Calu3 (cell line): ENCODE measurements at regions not wholly inside any gene's neighbourhood (a gene's known extent, or its start where the extent isn't known, plus 50 kb on each side); places are given as distances from the start of the nearest gene placed in this dataset.

Experiments
- BruUV-seq: library from RNA; stranded (reverse); fragments of 400-500 nt; replicated peaks from 2 replicates; lab custom pipeline; 2021; lab: Mats Ljungman, UMichigan
- CTCF ChIA-PET: fragments of 300-600 bp; sonication (Branson Sonifier 250); formaldehyde crosslinking; loops from one replicate; lab custom pipeline; 2022; ENCODE audit warnings: antibody characterized with exemption; lab: Charles Lee
- DNase-seq: peaks from one replicate; pipeline ENCODE4 v3.0.0; 2022
- H3K27ac Mint-ChIP-seq: one replicate; pipeline ENCODE4 v1.8.0; 2022; ENCODE audit warnings: mixed read lengths; ENCODE audit not compliant: unreplicated experiment
- H3K27me3 Mint-ChIP-seq: one replicate; pipeline ENCODE4 v1.8.0; 2022; ENCODE audit warnings: mixed read lengths; ENCODE audit not compliant: unreplicated experiment
- H3K36me3 Mint-ChIP-seq: one replicate; pipeline ENCODE4 v1.8.0; 2022; ENCODE audit warnings: mild to moderate bottlenecking, moderate library complexity, mixed read lengths; ENCODE audit not compliant: insufficient read depth, unreplicated experiment
- H3K4me1 Mint-ChIP-seq: one replicate; pipeline ENCODE4 v1.8.0; 2022; ENCODE audit warnings: mild to moderate bottlenecking, low read depth, mixed read lengths; ENCODE audit not compliant: unreplicated experiment
- H3K4me3 Mint-ChIP-seq: one replicate; pipeline ENCODE4 v1.8.0; 2022; ENCODE audit warnings: mild to moderate bottlenecking, low read depth, moderate library complexity, mixed read lengths; ENCODE audit not compliant: unreplicated experiment
- H3K9me3 Mint-ChIP-seq: one replicate; pipeline ENCODE4 v1.8.0; 2022; ENCODE audit warnings: low read depth, mixed read lengths; ENCODE audit not compliant: unreplicated experiment
- intact Hi-C: fragments of 100-400 bp; cut with micrococcal nuclease; formaldehyde crosslinking; loops from one replicate; pipeline ENCODE4 v1.10.0; 2022; ENCODE audit not compliant: unreplicated experiment
- TF ChIP-seq, protein P1 (sequence below): fragments of 200-600 bp; IDR thresholded peaks from one replicate; pipeline ENCODE4 v1.8.0; 2022; ENCODE audit warnings: antibody characterized with exemption; ENCODE audit not compliant: unreplicated experiment

- BruUV-seq, result no TSS peak
- TF ChIP-seq, protein P1, sequence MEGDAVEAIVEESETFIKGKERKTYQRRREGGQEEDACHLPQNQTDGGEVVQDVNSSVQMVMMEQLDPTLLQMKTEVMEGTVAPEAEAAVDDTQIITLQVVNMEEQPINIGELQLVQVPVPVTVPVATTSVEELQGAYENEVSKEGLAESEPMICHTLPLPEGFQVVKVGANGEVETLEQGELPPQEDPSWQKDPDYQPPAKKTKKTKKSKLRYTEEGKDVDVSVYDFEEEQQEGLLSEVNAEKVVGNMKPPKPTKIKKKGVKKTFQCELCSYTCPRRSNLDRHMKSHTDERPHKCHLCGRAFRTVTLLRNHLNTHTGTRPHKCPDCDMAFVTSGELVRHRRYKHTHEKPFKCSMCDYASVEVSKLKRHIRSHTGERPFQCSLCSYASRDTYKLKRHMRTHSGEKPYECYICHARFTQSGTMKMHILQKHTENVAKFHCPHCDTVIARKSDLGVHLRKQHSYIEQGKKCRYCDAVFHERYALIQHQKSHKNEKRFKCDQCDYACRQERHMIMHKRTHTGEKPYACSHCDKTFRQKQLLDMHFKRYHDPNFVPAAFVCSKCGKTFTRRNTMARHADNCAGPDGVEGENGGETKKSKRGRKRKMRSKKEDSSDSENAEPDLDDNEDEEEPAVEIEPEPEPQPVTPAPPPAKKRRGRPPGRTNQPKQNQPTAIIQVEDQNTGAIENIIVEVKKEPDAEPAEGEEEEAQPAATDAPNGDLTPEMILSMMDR, result no peak
- intact Hi-C loops, result loop anchor here (1.0 to 10.0 kb wide), 6 partner anchors 81 to 532 kb away; no protein-coding TSS in a partner anchor
- Mint-ChIP-seq H3K4me3 (peak overlapping the region; percentile 99), H3K27me3 (no peaks in the 10 kb centered on the region), H3K27ac (peak overlapping the region; percentile 0), H3K36me3 (peaks cover 29% of the 10 kb centered on the region), H3K4me1 (peaks cover 27% of the 10 kb centered on the region), H3K9me3 (no peaks in the 10 kb centered on the region)
- CTCF ChIA-PET, result interaction anchor here (1.8 to 2.1 kb wide), 2 partner anchors 81 to 184 kb away, joined by 4 read pairs; no protein-coding TSS in a partner anchor
- no peak for DNase-seq
These were observed 415.5 kb downstream of the PCNX1 start for GRCh38 chr14:71322655-71323250.

- no peaks in the 10 kb centered on the region for H3K9me3 Mint-ChIP-seq
- peak; percentile 43 for DNase-seq
- no peak overlapping the region for H3K4me3 Mint-ChIP-seq
- peaks cover 23% of the 10 kb centered on the region for H3K36me3 Mint-ChIP-seq
- H3K27ac Mint-ChIP-seq, result no peak overlapping the region
- no TSS peak for BruUV-seq
- CTCF ChIA-PET, result interaction anchor here (0.6 to 1.2 kb wide), 4 partner anchors 15 to 207 kb away, joined by 3 read pairs; no protein-coding TSS in a partner anchor
- intact Hi-C loops, result loop anchor here (5.0 to 10.0 kb wide), 4 partner anchors 180 to 530 kb away; no protein-coding TSS in a partner anchor
- H3K27me3 Mint-ChIP-seq, result no peaks in the 10 kb centered on the region
- H3K4me1 Mint-ChIP-seq, result peaks cover 21% of the 10 kb centered on the region
- TF ChIP-seq, protein P1, result no peak
These were observed 417.6 kb downstream of the PCNX1 start for GRCh38 chr14:71324767-71325272.

DNA sequence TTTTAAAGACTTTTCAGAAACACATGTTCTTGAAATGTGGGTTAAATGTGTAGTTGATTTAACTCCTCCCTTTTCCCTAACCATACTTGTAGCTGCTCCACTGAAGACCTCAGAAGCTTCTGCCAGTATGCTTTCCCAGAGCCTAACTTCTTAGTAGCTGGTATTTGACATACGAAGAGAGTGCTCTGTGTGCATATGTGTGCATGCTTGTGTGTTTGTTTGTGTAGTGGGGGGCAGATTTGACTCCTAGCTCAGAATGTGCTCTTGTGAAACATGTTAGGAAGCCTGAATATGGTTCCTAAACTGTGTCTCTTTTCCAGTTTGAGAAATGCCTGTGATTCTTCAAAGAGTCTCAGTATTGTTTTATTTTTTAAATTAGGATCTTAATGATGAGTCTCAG, 420.4 kb downstream of the PCNX1 start:
- Mint-ChIP-seq H3K9me3 (no peaks in the 10 kb centered on the region), H3K36me3 (no peaks in the 10 kb centered on the region), H3K4me1 (peaks cover 16% of the 10 kb centered on the region), H3K27ac (no peak overlapping the region), H3K27me3 (no peaks in the 10 kb centered on the region), H3K4me3 (no peak overlapping the region)
- CTCF ChIA-PET, result no interaction called here
- no peak for DNase-seq
- TF ChIP-seq, protein P1, result no peak
- no TSS peak for BruUV-seq
- intact Hi-C loops, result loop anchor here (10.0 kb wide), 3 partner anchors 177 to 527 kb away; no protein-coding TSS in a partner anchor

GRCh38 chr14:71328183-71328582, 420.9 kb downstream of the PCNX1 start:
- CTCF ChIA-PET, result no interaction called here
- Mint-ChIP-seq H3K36me3 (no peaks in the 10 kb centered on the region), H3K27me3 (no peaks in the 10 kb centered on the region), H3K27ac (no peak overlapping the region), H3K4me3 (no peak overlapping the region), H3K4me1 (peaks cover 11% of the 10 kb centered on the region), H3K9me3 (no peaks in the 10 kb centered on the region)
- TF ChIP-seq, protein P1, result no peak
- no TSS peak for BruUV-seq
- no peak for DNase-seq
- intact Hi-C loops, result loop anchor here (10.0 kb wide), 3 partner anchors 177 to 527 kb away; no protein-coding TSS in a partner anchor
